ENCODE measurements at regions not wholly inside any gene's neighbourhood (a gene's known extent, or its start where the extent isn't known, plus 50 kb on each side); places are given as distances from the start of the nearest gene placed in this dataset.
"Not testable (repeated sequence)": the region's sequence is repeated elsewhere in the genome, so short reads cannot be mapped to it uniquely, and the experiment has no call there.

- DNase-seq (ENCODE audit: low spot score), result no peak
Observed at GRCh38 chr6:100322886-100323285, 141.8 kb downstream of the SIM1 start.

GRCh38 chr6:100320686-100321085 is 144.0 kb downstream of the SIM1 start:
- DNase-seq (ENCODE audit: low spot score), result no peak

- no peak for DNase-seq (ENCODE audit: low spot score)
Observed at GRCh38 chr6:100317031-100317430, 147.7 kb downstream of the SIM1 start.

- DNase-seq (ENCODE audit: low spot score), result no peak
Observed at GRCh38 chr6:100314186-100314585, 150.5 kb downstream of the SIM1 start.

GRCh38 chr6:100311707-100312251 is 152.9 kb downstream of the SIM1 start:
- no peak for DNase-seq (ENCODE audit: low spot score)

- DNase-seq (ENCODE audit: low spot score), result no peak
Observed at GRCh38 chr6:100309174-100309573, 155.5 kb downstream of the SIM1 start.

- DNase-seq (ENCODE audit: low spot score), result no peak
Observed at GRCh38 chr6:100307561-100307960, 157.2 kb downstream of the SIM1 start.

- DNase-seq (ENCODE audit: low spot score), result no peak
Observed at GRCh38 chr6:100305209-100305869, 159.4 kb downstream of the SIM1 start.

- DNase-seq (ENCODE audit: low spot score), result no peak
Observed at GRCh38 chr6:100304575-100304974, 160.1 kb downstream of the SIM1 start.

- DNase-seq (ENCODE audit: low spot score), result no peak
Observed at GRCh38 chr6:100301731-100302130, 163.0 kb downstream of the SIM1 start.

- DNase-seq (ENCODE audit: low spot score), result no peak
Observed at GRCh38 chr6:100300221-100300736, 164.4 kb downstream of the SIM1 start.

- no peak for DNase-seq (ENCODE audit: low spot score)
Observed at GRCh38 chr6:100296810-100297544, 167.7 kb downstream of the SIM1 start.

GRCh38 chr6:100295172-100295571 is 169.5 kb downstream of the SIM1 start:
- not testable (repeated sequence) for DNase-seq (ENCODE audit: low spot score)

GRCh38 chr6:100289285-100289684 is 175.4 kb downstream of the SIM1 start:
- DNase-seq (ENCODE audit: low spot score), result no peak

GRCh38 chr6:100288311-100288710 is 176.4 kb downstream of the SIM1 start:
- DNase-seq (ENCODE audit: low spot score), result no peak

- DNase-seq (ENCODE audit: low spot score), result no peak
Observed at GRCh38 chr6:100283285-100283684, 181.4 kb downstream of the SIM1 start.

GRCh38 chr6:100281471-100281901 is 183.2 kb downstream of the SIM1 start:
- peak; percentile 46 for DNase-seq (ENCODE audit: low spot score)

GRCh38 chr6:100276311-100277057 is 188.2 kb downstream of the SIM1 start:
- DNase-seq (ENCODE audit: low spot score), result no peak

GRCh38 chr6:100274147-100274546 is 190.6 kb downstream of the SIM1 start:
- no peak for DNase-seq (ENCODE audit: low spot score)

- no peak for DNase-seq (ENCODE audit: low spot score)
Observed at GRCh38 chr6:100271625-100272024, 193.1 kb downstream of the SIM1 start.

GRCh38 chr6:100271202-100271601 is 193.5 kb downstream of the SIM1 start:
- DNase-seq (ENCODE audit: low spot score), result no peak

GRCh38 chr6:100269189-100269588 is 195.5 kb downstream of the SIM1 start:
- DNase-seq (ENCODE audit: low spot score), result no peak

Measured in SK-N-DZ (cell line).